ENCODE measurements at regions not wholly inside any gene's neighbourhood (a gene's known extent, or its start where the extent isn't known, plus 50 kb on each side); places are given as distances from the start of the nearest gene placed in this dataset.

- peaks cover 5% of the 10 kb centered on the region; the same call in 1 of the 2 replicates for H3K9me3 Mint-ChIP-seq
- H3K4me1 Mint-ChIP-seq (ENCODE audit: low read depth), result no peaks in the 10 kb centered on the region
- no peak overlapping the region for H3K27ac Mint-ChIP-seq
- no peak for DNase-seq
- no peak overlapping the region for H3K4me3 Mint-ChIP-seq
- no peak for TF ChIP-seq CTCF (IDR thresholded peaks at IDR 0.05)
- no peaks in the 10 kb centered on the region; the same call in 1 of the 2 replicates for H3K27me3 Mint-ChIP-seq (ENCODE audit: insufficient read depth)
- H3K36me3 Mint-ChIP-seq (ENCODE audit: low read depth), result no peaks in the 10 kb centered on the region
These were observed 613.2 kb upstream of the SLITRK5 start for GRCh38 chr13:87057807-87058520.

GRCh38 chr13:87058786-87059329 lies 612.3 kb upstream of the SLITRK5 start:
- no peak for TF ChIP-seq CTCF (IDR thresholded peaks at IDR 0.05)
- DNase-seq, result no peak
- H3K4me3 Mint-ChIP-seq, result no peak overlapping the region
- H3K36me3 Mint-ChIP-seq (ENCODE audit: low read depth), result no peaks in the 10 kb centered on the region
- peaks cover 5% of the 10 kb centered on the region; the same call in 1 of the 2 replicates for H3K9me3 Mint-ChIP-seq
- no peaks in the 10 kb centered on the region for H3K4me1 Mint-ChIP-seq (ENCODE audit: low read depth)
- H3K27me3 Mint-ChIP-seq (ENCODE audit: insufficient read depth), result no peaks in the 10 kb centered on the region; the same call in 1 of the 2 replicates
- no peak overlapping the region for H3K27ac Mint-ChIP-seq

GRCh38 chr13:87078947-87079795 lies 592.0 kb upstream of the SLITRK5 start:
- Mint-ChIP-seq H3K27ac (no peak overlapping the region), H3K4me3 (no peak overlapping the region), H3K4me1 (ENCODE audit: low read depth) (no peaks in the 10 kb centered on the region), H3K27me3 (ENCODE audit: insufficient read depth) (no peaks in the 10 kb centered on the region), H3K9me3 (peaks cover 36% of the 10 kb centered on the region), H3K36me3 (ENCODE audit: low read depth) (no peaks in the 10 kb centered on the region)
- no peak for DNase-seq
- no peak for TF ChIP-seq CTCF (IDR thresholded peaks at IDR 0.05)

GRCh38 chr13:87080100-87080779 lies 590.9 kb upstream of the SLITRK5 start:
- Mint-ChIP-seq H3K4me3 (no peak overlapping the region), H3K9me3 (peaks cover 42% of the 10 kb centered on the region), H3K27ac (no peak overlapping the region), H3K36me3 (ENCODE audit: low read depth) (no peaks in the 10 kb centered on the region), H3K27me3 (ENCODE audit: insufficient read depth) (no peaks in the 10 kb centered on the region), H3K4me1 (ENCODE audit: low read depth) (no peaks in the 10 kb centered on the region)
- DNase-seq, result no peak
- no peak for TF ChIP-seq CTCF (IDR thresholded peaks at IDR 0.05)

- Mint-ChIP-seq H3K4me3 (no peak overlapping the region), H3K9me3 (peaks cover 40% of the 10 kb centered on the region), H3K27ac (no peak overlapping the region), H3K4me1 (ENCODE audit: low read depth) (no peaks in the 10 kb centered on the region), H3K27me3 (ENCODE audit: insufficient read depth) (no peaks in the 10 kb centered on the region), H3K36me3 (ENCODE audit: low read depth) (no peaks in the 10 kb centered on the region)
- DNase-seq, result no peak
- TF ChIP-seq CTCF (IDR thresholded peaks at IDR 0.05), result no peak
These were observed 587.0 kb upstream of the SLITRK5 start for GRCh38 chr13:87084192-87084591.
